Vagina (tissue), 2 donors: ENCODE measurements at regions not wholly inside any gene's neighbourhood (a gene's known extent, or its start where the extent isn't known, plus 50 kb on each side); places are given as distances from the start of the nearest gene placed in this dataset.
A peak's percentile ranks its signal among the peaks of the same experiment; 100 is the strongest.

Source experiments
- DNase-seq, 2 donors: peaks; one replicate each; pipeline ENCODE4 v3.0.0-alpha.2; 2017; ENCODE audit errors: extremely low spot score in 2 of 2
- H3K27ac ChIP-seq: fragments of 200-600 bp; sonication (generic); one replicate; pipeline ENCODE4 v1.5.1; 2019
- H3K27me3 ChIP-seq: fragments of 200-600 bp; sonication (generic); one replicate; pipeline ENCODE4 v1.5.1; 2019
- H3K36me3 ChIP-seq, 2 donors: fragments of 200-600 bp; sonication (generic); one replicate each; pipeline ENCODE4 v1.5.1; 2017 to 2019
- H3K4me1 ChIP-seq: fragments of 200-600 bp; sonication (generic); one replicate; pipeline ENCODE4 v1.5.1; 2019
- H3K4me3 ChIP-seq, 2 donors: fragments of 200-600 bp; sonication (generic); 1 replicate in 1 of 2; 2 replicates in 1 of 2; pipeline ENCODE4 v1.5.1; 2016 to 2019
- H3K9me3 ChIP-seq: fragments of 200-600 bp; sonication (generic); one replicate; pipeline ENCODE4 v1.5.1; 2019
- POLR2A ChIP-seq, 2 donors: fragments of 450-650 bp; IDR thresholded peaks; one replicate each; pipeline ENCODE4 v1.6.1; 2017; ENCODE audit warnings: antibody characterized with exemption in 2 of 2, mild to moderate bottlenecking in 2 of 2, moderate library complexity in 2 of 2
- POLR2AphosphoS5 ChIP-seq, 2 donors: sonication (generic); formaldehyde crosslinking; IDR thresholded peaks; one replicate each; pipeline ENCODE4 v1.9.0; 2017; ENCODE audit warnings: antibody characterized with exemption in 2 of 2, mild to moderate bottlenecking in 2 of 2, low read depth in 1 of 2; ENCODE audit not compliant: insufficient read depth in 1 of 2
- intact Hi-C: fragments of 100-400 bp; cut with DNase I; formaldehyde crosslinking; loops from one replicate; pipeline ENCODE4 v1.15.1; 2023
- TF ChIP-seq, protein P1 (sequence below), 3 experiments: fragments of 450-650 bp in 2 of 3; fragments of 200-600 bp in 1 of 3; sonication (generic) in 1 of 3; IDR thresholded peaks; one replicate each; pipeline ENCODE4 v1.5.1; 2017 to 2019; ENCODE audit warnings: antibody characterized with exemption in 3 of 3, mild to moderate bottlenecking in 2 of 3, moderate library complexity in 2 of 3

DNA sequence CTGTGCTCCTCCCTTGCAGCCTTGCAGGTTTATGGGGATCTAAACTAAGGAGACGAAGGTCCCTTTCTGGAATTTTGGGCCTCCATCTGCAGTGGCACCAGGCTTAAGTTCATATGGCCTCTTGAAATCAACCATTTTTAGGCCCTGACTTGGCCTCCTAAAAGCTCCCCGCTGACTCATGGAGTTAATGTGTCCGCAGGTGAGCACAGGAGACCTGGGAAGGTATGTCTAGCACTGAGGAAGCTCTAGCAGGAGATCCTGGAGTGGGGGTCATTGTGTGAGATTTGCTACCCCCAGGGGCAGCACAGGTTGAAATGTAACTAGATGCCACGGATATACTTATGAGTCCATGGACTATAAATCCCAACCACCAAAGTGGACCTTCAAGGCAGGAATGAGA is 95.9 kb upstream of the CELF4 start:
- Histone ChIP-seq H3K9me3 (no peaks in the 10 kb centered on the region), H3K27ac (no peak overlapping the region), H3K36me3 (no peaks in the 10 kb centered on the region), H3K4me1 (no peaks in the 10 kb centered on the region), H3K27me3 (no peaks in the 10 kb centered on the region), H3K4me3 (no peak overlapping the region)
- TF ChIP-seq, protein P1, sequence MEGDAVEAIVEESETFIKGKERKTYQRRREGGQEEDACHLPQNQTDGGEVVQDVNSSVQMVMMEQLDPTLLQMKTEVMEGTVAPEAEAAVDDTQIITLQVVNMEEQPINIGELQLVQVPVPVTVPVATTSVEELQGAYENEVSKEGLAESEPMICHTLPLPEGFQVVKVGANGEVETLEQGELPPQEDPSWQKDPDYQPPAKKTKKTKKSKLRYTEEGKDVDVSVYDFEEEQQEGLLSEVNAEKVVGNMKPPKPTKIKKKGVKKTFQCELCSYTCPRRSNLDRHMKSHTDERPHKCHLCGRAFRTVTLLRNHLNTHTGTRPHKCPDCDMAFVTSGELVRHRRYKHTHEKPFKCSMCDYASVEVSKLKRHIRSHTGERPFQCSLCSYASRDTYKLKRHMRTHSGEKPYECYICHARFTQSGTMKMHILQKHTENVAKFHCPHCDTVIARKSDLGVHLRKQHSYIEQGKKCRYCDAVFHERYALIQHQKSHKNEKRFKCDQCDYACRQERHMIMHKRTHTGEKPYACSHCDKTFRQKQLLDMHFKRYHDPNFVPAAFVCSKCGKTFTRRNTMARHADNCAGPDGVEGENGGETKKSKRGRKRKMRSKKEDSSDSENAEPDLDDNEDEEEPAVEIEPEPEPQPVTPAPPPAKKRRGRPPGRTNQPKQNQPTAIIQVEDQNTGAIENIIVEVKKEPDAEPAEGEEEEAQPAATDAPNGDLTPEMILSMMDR (IDR thresholded peaks at IDR 0.05), result no peak
- TF ChIP-seq POLR2A (IDR thresholded peaks at IDR 0.05) (no peak), POLR2AphosphoS5 (IDR thresholded peaks at IDR 0.05; ENCODE audit: insufficient read depth in 1 of 2, low read depth in 1 of 2) (no peak)
- peak; percentile 54 to 74 for DNase-seq
- intact Hi-C loops, result no loop called here

DNA sequence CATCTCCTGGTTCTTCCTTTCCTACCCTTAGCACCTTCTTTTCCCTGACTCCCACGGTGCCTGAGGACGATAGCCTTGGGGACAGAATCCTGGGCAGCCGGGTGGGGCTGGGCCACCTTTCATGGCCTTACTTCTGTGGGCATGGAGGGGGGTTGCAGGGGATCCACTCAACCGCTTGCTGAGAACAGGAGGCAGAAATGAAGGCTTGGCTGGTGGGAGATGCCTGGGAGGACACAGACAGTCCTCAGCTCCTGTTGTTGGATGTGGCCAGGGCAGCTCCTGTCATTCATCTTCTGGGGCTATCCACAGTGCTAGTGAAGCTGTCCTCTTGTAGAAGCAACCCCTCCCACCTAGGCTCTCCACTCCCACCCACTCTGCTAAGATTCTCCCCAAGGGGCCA is 95.5 kb upstream of the CELF4 start:
- no peaks in the 10 kb centered on the region for H3K36me3 ChIP-seq
- H3K4me3 ChIP-seq, result no peak overlapping the region
- TF ChIP-seq POLR2A (IDR thresholded peaks at IDR 0.05), result no peak
- TF ChIP-seq, protein P1 (IDR thresholded peaks at IDR 0.05), result no peak
- TF ChIP-seq POLR2AphosphoS5 (IDR thresholded peaks at IDR 0.05; ENCODE audit: insufficient read depth in 1 of 2, low read depth in 1 of 2), result no peak
- no peaks in the 10 kb centered on the region for H3K27me3 ChIP-seq
- H3K27ac ChIP-seq, result no peak overlapping the region
- intact Hi-C loops, result no loop called here
- H3K9me3 ChIP-seq, result no peaks in the 10 kb centered on the region
- DNase-seq, result peak in 1 of 2 donors; percentile 82
- no peaks in the 10 kb centered on the region for H3K4me1 ChIP-seq

DNA sequence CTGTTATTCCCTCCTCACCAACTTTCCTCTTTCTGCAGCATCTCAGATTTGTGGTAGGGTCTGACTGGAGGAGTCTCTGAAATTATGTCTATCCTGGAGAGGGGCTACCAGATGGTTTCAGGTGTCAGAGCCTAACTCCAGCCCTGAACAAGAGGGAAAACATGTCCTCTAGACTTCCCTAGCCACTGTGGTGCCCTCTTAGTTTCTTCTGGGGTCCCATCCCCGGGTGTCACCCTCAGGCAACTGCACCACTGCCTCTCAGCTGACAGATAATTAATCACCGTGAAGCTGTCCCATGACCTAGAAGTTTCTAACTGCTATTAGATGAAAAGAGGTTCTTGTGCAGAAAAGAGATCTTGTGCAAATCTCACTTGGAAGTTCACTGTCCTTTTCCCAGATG is 95.1 kb upstream of the CELF4 start:
- H3K9me3 ChIP-seq, result no peaks in the 10 kb centered on the region
- H3K4me3 ChIP-seq, result no peak overlapping the region
- no peak overlapping the region for H3K27ac ChIP-seq
- H3K36me3 ChIP-seq, result no peaks in the 10 kb centered on the region
- no peaks in the 10 kb centered on the region for H3K4me1 ChIP-seq
- H3K27me3 ChIP-seq, result no peaks in the 10 kb centered on the region
- peak; percentile 52 to 67 for DNase-seq
- no peak for TF ChIP-seq POLR2AphosphoS5 (IDR thresholded peaks at IDR 0.05; ENCODE audit: insufficient read depth in 1 of 2, low read depth in 1 of 2)
- no peak for TF ChIP-seq POLR2A (IDR thresholded peaks at IDR 0.05)
- TF ChIP-seq, protein P1 (IDR thresholded peaks at IDR 0.05), result no peak
- intact Hi-C loops, result no loop called here

DNA sequence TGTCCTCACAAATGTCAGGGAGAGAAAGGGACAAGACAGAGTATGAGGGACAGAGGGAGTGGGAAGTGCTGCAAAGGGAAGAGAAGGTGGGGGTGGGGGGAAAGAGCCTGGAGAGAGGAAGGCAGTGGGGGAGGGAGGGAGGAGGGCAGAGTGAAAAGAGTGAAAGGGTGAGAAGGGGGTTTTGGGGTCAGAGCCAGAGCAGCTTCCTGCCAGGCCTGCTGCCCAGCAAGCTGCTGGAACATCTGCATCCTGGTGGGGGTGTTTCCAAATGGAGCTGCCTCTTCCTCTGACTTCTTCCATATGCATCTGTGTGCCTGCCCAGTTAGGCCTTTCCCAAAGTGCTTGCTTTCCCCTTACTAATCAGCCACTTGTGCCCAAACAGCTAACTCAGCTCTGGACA is 94.3 kb upstream of the CELF4 start:
- intact Hi-C loops, result no loop called here
- Histone ChIP-seq H3K9me3 (no peaks in the 10 kb centered on the region), H3K36me3 (no peaks in the 10 kb centered on the region), H3K27ac (no peak overlapping the region), H3K4me1 (no peaks in the 10 kb centered on the region), H3K27me3 (no peaks in the 10 kb centered on the region), H3K4me3 (no peak overlapping the region)
- DNase-seq, result peak; percentile 34 to 44
- TF ChIP-seq, protein P1 (IDR thresholded peaks at IDR 0.05), result no peak
- TF ChIP-seq POLR2AphosphoS5 (IDR thresholded peaks at IDR 0.05; ENCODE audit: insufficient read depth in 1 of 2, low read depth in 1 of 2) (no peak), POLR2A (IDR thresholded peaks at IDR 0.05) (no peak)

DNA sequence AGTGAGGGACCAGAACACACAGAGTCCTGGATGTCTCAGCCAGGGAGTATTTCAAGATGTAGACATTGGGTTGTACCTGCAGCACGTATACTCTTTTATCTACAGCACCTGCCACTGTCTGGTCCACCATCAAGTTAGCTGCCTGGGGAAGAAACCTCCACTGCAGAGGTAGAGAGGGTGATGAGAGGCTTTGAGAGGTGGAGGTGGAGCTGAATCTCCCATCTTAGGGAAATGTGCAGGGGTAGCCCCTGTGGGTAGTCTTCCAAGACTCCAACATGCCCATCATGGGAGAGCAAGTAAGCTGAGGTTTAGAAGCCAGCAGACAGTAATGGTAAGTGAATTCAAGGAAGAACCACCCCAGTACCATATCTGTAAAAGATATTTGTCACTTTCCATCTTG is 93.3 kb upstream of the CELF4 start:
- H3K4me1 ChIP-seq, result no peaks in the 10 kb centered on the region
- H3K27ac ChIP-seq, result no peak overlapping the region
- H3K27me3 ChIP-seq, result no peaks in the 10 kb centered on the region
- H3K36me3 ChIP-seq, result no peaks in the 10 kb centered on the region
- no peaks in the 10 kb centered on the region for H3K9me3 ChIP-seq
- H3K4me3 ChIP-seq, result no peak overlapping the region
- intact Hi-C loops, result no loop called here
- peak; percentile 49 to 69 for DNase-seq
- TF ChIP-seq POLR2AphosphoS5 (IDR thresholded peaks at IDR 0.05; ENCODE audit: insufficient read depth in 1 of 2, low read depth in 1 of 2), result no peak
- TF ChIP-seq POLR2A (IDR thresholded peaks at IDR 0.05), result no peak
- TF ChIP-seq, protein P1 (IDR thresholded peaks at IDR 0.05), result no peak
